ENCODE measurements at regions not wholly inside any gene's neighbourhood (a gene's known extent, or its start where the extent isn't known, plus 50 kb on each side); places are given as distances from the start of the nearest gene placed in this dataset.

GRCh38 chr9:74132986-74133385 is 364.1 kb upstream of the RORB start:
- no peak overlapping the region for H3K4me3 Mint-ChIP-seq
- H3K4me1 ChIP-seq (ENCODE audit: control insufficient read depth in 2 of 2, insufficient read depth in 2 of 2, low read length in 2 of 2) = no peaks in the 10 kb centered on the region
- ATAC-seq (ENCODE audit: low read depth) = no peak
- H3K9me3 ChIP-seq (ENCODE audit: control extremely low read depth in 1 of 3, control insufficient read depth in 2 of 3, insufficient read depth in 1 of 3, low read length in 2 of 3) = no peaks in the 10 kb centered on the region
- no peaks in the 10 kb centered on the region for H3K79me2 ChIP-seq (ENCODE audit: control insufficient read depth, insufficient read depth, low read length)
- H3K36me3 ChIP-seq (replicated peaks in 1 of 2; ENCODE audit: control extremely low read depth in 1 of 2, control insufficient read depth in 1 of 2, extremely low read depth in 1 of 2, insufficient read depth in 2 of 2, low read length in 1 of 2) = no peaks in the 10 kb centered on the region
- ChIA-PET POLR2A (no interaction called here), CTCF (no interaction called here)
- no peak overlapping the region for H3K27ac ChIP-seq (ENCODE audit: low read length in 2 of 2)
- H3K9ac ChIP-seq (ENCODE audit: low read length) = no peak overlapping the region
- intact Hi-C loops (cut with micrococcal nuclease) = no loop called here
- no peaks in the 10 kb centered on the region for H3K4me1 Mint-ChIP-seq
- no peaks in the 10 kb centered on the region for H3K27me3 ChIP-seq (replicated peaks in 1 of 4; ENCODE audit: control extremely low read depth in 1 of 4, control insufficient read depth in 3 of 4, insufficient read depth in 4 of 4, low read length in 3 of 4)
- no peak overlapping the region for H2AFZ ChIP-seq (ENCODE audit: insufficient read depth, low read depth, low read length, poor library complexity, severe bottlenecking)
- H3K9me3 Mint-ChIP-seq (ENCODE audit: insufficient read depth) = peaks cover 3% of the 10 kb centered on the region
- 91% methylated on average over 7 of the region's 7 CpGs for WGBS (ENCODE audit: insufficient coverage)
- H3K4me3 ChIP-seq (ENCODE audit: control extremely low read depth in 1 of 5, extremely low read depth in 1 of 5, insufficient read depth in 1 of 5, low read depth in 2 of 5, low read length in 4 of 5) = no peak overlapping the region
- DNase-seq = no peak
- H3K27ac Mint-ChIP-seq = no peak overlapping the region
- H3K4me2 ChIP-seq (replicated peaks; ENCODE audit: low read depth, low read length, poor library complexity, severe bottlenecking) = no peak overlapping the region
- no peaks in the 10 kb centered on the region for H3K27me3 Mint-ChIP-seq
- no peaks in the 10 kb centered on the region for H4K20me1 ChIP-seq (ENCODE audit: control insufficient read depth, insufficient read depth, low read length, poor library complexity, severe bottlenecking)
- no peak for TF ChIP-seq EZH2 (IDR thresholded peaks at IDR 0.05; ENCODE audit: borderline replicate concordance, insufficient read depth, low read depth, low read length, poor library complexity, severe bottlenecking)
- no peak for TF ChIP-seq CTCF (IDR thresholded peaks at IDR 0.05)

- Histone ChIP-seq H3K36me3 (replicated peaks in 1 of 2; ENCODE audit: control extremely low read depth in 1 of 2, control insufficient read depth in 1 of 2, extremely low read depth in 1 of 2, insufficient read depth in 2 of 2, low read length in 1 of 2) (no peaks in the 10 kb centered on the region), H3K27ac (ENCODE audit: low read length in 2 of 2) (no peak overlapping the region), H2AFZ (ENCODE audit: insufficient read depth, low read depth, low read length, poor library complexity, severe bottlenecking) (no peak overlapping the region), H3K4me3 (ENCODE audit: control extremely low read depth in 1 of 5, extremely low read depth in 1 of 5, insufficient read depth in 1 of 5, low read depth in 2 of 5, low read length in 4 of 5) (no peak overlapping the region), H3K9ac (ENCODE audit: low read length) (no peak overlapping the region), H3K27me3 (replicated peaks in 1 of 4; ENCODE audit: control extremely low read depth in 1 of 4, control insufficient read depth in 3 of 4, insufficient read depth in 4 of 4, low read length in 3 of 4) (no peaks in the 10 kb centered on the region), H3K4me2 (replicated peaks; ENCODE audit: low read depth, low read length, poor library complexity, severe bottlenecking) (no peak overlapping the region), H3K79me2 (ENCODE audit: control insufficient read depth, insufficient read depth, low read length) (no peaks in the 10 kb centered on the region), H4K20me1 (ENCODE audit: control insufficient read depth, insufficient read depth, low read length, poor library complexity, severe bottlenecking) (no peaks in the 10 kb centered on the region), H3K9me3 (ENCODE audit: control extremely low read depth in 1 of 3, control insufficient read depth in 2 of 3, insufficient read depth in 1 of 3, low read length in 2 of 3) (no peaks in the 10 kb centered on the region), H3K4me1 (ENCODE audit: control insufficient read depth in 2 of 2, insufficient read depth in 2 of 2, low read length in 2 of 2) (no peaks in the 10 kb centered on the region)
- Mint-ChIP-seq H3K4me3 (no peak overlapping the region), H3K27me3 (no peaks in the 10 kb centered on the region), H3K27ac (no peak overlapping the region), H3K4me1 (no peaks in the 10 kb centered on the region), H3K9me3 (ENCODE audit: insufficient read depth) (peaks cover 5% of the 10 kb centered on the region)
- TF ChIP-seq CTCF (IDR thresholded peaks at IDR 0.05) (no peak), EZH2 (IDR thresholded peaks at IDR 0.05; ENCODE audit: borderline replicate concordance, insufficient read depth, low read depth, low read length, poor library complexity, severe bottlenecking) (no peak)
- no peak for ATAC-seq (ENCODE audit: low read depth)
- ChIA-PET CTCF (no interaction called here), POLR2A (no interaction called here)
- WGBS (ENCODE audit: insufficient coverage) = 93% methylated on average over 3 of the region's 6 CpGs
- DNase-seq = no peak
- intact Hi-C loops (cut with micrococcal nuclease) = no loop called here
Observed at GRCh38 chr9:74133921-74134320, 363.2 kb upstream of the RORB start.
